ENCODE measurements at regions not wholly inside any gene's neighbourhood (a gene's known extent, or its start where the extent isn't known, plus 50 kb on each side); places are given as distances from the start of the nearest gene placed in this dataset.
"Not testable (repeated sequence)": the region's sequence is repeated elsewhere in the genome, so short reads cannot be mapped to it uniquely, and the experiment has no call there.

DNA sequence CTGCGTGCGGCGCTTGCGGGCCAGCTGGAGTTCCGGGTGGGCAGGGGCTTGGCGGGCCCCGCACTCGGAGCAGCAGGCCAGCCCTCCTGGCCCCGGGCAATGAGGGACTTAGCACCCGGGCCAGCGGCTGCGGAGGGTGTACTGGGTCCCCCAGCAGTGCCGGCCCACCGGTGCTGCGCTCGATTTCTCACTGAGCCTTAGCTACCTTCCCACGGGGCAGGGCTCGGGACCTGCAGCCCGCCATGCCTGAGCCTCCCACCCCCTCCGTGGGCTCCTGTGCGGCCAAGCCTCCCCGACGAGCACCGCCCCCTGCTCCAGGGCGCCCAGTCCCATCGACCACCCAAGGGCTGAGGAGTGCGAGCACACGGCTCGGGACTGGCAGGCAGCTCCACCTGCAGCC lies 916.9 kb downstream of the C4orf33 start:
- not testable (repeated sequence) for DNase-seq (ENCODE audit: low spot score)

- DNase-seq (ENCODE audit: low spot score) = no peak
Measured at GRCh38 chr4:130021706-130022105, 925.8 kb downstream of the C4orf33 start.

DNA sequence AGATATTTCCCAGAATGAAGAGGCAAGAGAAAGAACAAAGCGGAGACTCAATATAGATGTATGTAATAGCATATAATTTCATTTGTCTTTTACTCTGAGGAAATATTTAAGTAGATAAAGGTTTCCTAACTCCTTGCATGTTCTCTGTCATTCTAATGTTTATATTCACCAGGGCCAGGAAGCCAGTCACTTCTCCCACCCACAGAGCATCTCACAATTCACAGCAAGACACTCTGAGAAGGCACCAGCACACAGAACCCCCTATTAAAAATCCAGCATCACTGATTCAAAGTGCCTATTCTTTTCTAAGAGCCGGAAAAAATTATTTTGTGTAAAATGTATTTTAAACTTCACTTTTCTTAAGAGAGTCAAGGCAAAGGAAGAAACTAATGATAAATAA lies 927.1 kb downstream of the C4orf33 start:
- no peak for DNase-seq (ENCODE audit: low spot score)

DNA sequence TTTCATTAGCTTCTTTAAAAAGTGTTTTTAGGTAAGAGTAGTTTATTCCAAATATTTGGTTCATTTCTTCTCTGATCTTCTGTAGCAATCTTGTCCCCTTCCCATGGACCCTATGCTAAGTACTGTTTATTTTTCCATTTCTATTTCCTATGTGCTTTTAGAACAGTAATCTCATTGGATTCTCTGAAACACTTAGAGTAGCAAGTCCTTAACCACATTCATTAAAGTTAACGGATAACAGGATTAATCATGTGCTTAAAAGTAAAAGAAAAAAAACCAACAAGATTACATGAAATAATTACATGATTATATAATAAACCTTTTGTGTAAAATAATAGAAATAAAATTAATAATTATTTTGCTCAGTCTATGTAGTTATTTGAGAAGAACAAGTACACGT lies 929.7 kb downstream of the C4orf33 start:
- DNase-seq (ENCODE audit: low spot score) = no peak

DNA sequence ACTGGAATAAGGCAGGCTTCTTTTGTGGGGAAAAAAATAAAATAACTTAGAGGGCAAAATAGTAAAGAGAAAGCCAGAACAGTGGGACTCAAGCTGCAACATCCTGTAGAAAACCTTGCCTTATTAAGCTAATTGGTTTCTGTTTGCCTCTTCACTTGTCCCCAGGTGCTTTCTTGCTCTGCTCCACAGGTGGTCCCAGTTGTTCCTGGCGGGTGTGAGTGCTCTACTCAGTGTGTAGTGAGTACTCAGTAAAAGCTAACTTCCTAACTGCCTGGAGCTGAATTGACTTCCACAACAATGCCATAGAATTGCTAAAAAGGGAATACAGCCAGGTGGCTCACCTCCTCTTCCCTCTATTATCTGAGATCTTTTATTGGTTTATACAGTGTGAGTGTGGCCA lies 930.2 kb downstream of the C4orf33 start:
- no peak for DNase-seq (ENCODE audit: low spot score)

DNA sequence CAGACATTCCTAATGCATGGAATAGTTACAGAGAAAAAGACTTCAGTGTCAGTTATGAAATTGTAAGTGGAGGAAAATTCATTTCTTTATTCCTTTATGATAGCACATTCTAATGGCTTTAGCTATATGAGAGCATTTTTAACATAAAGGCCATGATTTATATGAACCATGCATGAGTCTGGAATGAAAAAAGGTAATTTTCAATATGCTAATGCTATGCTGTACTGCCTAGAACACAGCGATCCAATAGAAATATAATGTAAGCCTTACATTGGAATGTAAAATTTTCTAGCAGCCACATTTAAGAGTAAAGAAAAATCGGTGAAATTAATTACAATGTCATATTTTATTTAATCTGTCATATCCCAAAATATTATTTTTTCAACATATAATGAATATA lies 932.0 kb downstream of the C4orf33 start:
- no peak for DNase-seq (ENCODE audit: low spot score)

DNA sequence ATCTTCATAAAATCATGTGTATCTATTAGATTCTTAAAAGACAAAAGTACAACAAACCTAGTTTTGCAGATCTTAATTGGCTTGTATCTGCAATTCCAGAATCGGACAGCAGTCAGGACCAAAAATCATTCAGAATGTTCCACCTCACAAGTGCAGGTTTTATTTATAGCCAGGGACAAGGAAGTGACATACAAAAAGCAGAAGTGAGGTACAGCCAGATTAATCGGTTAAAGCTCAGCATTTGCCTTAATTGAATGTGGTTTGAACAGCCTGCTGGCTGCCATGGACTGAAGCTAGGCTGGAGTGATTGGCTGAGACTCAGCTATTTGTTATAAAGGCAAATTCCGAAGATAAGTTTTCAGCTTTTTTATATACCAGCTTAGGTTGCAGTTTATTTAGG lies 932.6 kb downstream of the C4orf33 start:
- DNase-seq (ENCODE audit: low spot score) = no peak

DNA sequence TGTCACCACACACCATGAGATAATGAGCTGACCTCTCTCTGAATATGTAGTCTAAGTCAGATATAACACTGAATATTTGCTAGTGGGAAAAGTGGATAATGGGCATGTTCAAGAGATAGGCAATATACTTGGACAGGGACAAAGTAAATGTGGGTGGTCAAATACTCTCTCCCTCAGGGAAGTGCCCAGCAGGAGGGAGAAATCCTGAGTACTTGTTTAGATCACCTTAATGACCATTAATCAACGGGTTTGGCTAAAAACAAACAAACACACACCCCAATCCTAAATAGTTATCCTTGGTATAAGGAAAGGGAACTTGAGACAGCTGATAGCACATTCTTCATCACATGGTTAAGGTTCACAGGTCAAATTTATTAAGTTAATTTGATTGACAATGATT lies 933.5 kb downstream of the C4orf33 start:
- no peak for DNase-seq (ENCODE audit: low spot score)

DNA sequence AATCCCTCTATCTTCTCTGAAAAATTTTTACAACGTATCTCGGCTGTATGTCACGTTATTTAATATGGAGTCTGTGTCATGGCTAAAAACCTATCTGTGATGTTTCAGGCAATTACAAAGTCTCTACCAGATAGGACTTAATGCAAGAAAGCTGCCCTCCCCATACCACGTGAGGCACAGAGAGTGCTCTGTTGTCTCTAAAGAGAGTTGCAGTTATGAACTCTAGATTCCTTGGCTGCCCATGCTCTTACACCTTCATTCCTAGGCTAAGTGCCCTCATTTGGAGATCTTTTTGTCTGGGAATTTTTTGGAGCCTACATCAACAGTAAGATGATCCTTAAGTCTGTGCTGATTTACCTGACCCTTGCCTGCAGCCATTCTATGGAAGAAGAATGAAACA lies 935.9 kb downstream of the C4orf33 start:
- DNase-seq (ENCODE audit: low spot score) = no peak

- not testable (repeated sequence) for DNase-seq (ENCODE audit: low spot score)
Measured at GRCh38 chr4:130033657-130034056, 937.7 kb downstream of the C4orf33 start.

- DNase-seq (ENCODE audit: low spot score) = no peak
Measured at GRCh38 chr4:130034876-130035275, 938.9 kb downstream of the C4orf33 start.

DNA sequence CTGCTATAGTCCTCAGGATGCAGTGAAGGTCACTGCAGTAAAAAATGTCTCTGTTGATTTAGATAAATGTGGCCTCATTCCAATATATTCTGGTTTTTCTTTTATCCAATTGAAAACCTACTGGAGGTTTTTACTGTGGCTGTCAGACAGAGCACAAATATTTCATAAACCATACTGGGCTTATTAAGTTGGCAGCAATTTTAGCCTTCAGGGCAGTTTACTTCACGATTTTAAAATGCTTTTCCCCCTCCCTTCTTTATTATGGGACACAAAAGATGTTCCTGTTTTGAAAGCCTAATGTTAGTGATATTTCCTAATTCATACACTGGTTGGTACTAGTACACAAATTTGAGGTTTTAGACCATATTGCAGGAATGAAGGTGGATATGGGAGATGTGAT lies 939.4 kb downstream of the C4orf33 start:
- DNase-seq (ENCODE audit: low spot score) = no peak

- not testable (repeated sequence) for DNase-seq (ENCODE audit: low spot score)
Measured at GRCh38 chr4:130037866-130038265, 941.9 kb downstream of the C4orf33 start.

- DNase-seq (ENCODE audit: low spot score) = not testable (repeated sequence)
Measured at GRCh38 chr4:130038540-130038939, 942.6 kb downstream of the C4orf33 start.

GRCh38 chr4:130043732-130044160 lies 947.8 kb downstream of the C4orf33 start:
- DNase-seq (ENCODE audit: low spot score) = no peak

GRCh38 chr4:130044788-130045531 lies 949.0 kb downstream of the C4orf33 start:
- DNase-seq (ENCODE audit: low spot score) = no peak

DNA sequence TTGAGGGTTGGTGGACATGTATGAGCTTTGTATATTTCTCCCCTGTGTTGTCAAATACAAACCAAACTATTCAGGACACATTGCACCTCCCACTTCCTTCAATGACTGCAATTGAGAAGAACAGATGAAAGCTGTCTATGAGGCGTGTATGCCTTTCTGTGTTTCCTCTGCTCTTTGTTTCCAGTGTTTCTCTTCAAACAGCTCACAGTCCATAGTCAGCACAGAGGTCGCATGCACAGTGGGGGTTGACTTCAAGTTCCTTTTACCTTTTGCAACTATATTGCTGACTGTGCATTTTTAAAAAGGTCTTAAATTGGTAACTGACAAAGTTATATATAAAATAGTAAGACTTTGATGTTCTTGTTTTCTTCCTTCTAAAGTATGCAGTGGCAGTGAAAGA lies 957.8 kb downstream of the C4orf33 start:
- DNase-seq (ENCODE audit: low spot score) = no peak

GRCh38 chr4:130054908-130055307 lies 959.0 kb downstream of the C4orf33 start:
- no peak for DNase-seq (ENCODE audit: low spot score)

DNA sequence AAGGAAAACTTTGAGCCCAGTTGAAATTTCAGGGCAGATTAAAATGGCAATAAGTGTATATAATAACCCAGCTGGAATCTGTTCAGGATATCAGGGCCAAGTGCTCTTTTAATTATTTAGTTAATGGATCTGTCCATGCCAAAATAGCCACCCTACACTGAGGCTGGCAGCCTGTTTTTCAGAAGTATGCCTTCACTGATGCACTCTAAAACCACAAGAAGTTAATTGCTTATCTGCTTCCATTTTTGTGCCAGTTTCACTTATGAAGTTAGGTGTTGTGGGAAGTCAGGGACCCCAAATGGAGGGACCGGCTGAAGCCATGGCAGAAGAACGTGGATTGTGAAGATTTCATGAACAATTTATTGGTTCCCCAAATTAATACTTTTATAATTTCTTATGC lies 960.3 kb downstream of the C4orf33 start:
- DNase-seq (ENCODE audit: low spot score) = no peak

DNA sequence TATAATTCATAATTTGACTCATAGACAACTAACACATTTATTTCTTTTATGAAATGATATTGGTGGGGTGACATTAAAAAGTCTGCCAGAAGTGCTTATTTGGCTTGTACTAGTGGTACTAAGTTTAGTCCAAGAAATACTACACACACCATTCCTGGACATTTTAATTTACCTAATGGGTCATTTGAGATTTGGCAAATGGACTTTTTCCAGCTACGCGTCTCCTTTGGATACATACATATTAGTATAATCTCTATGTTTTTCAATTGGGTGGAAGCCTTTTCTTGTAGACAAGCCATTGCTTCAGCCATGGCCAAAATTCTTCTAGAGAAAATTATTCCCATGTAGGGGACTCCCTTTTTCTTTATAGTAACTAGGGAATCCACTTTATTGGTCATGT lies 968.5 kb downstream of the C4orf33 start:
- DNase-seq (ENCODE audit: low spot score) = no peak

DNA sequence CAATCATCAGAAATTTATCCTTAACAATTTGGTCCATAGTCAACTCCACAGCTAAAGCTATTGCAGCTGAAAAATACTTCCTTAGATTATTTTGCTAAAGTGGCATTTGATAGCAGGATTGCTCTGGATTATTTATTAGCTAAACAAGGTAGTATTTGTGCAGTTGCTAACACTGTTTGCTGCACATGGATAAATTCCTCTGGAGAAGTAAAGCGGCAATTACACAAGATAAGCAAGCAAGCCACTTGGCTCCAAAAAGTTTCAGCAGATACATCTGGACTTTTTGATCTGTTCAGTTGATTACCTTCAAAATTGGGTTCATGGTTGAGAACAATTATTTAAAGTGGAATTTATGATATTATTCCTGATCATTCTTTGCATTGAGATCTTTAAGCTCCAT lies 971.5 kb downstream of the C4orf33 start:
- DNase-seq (ENCODE audit: low spot score) = no peak

DNA sequence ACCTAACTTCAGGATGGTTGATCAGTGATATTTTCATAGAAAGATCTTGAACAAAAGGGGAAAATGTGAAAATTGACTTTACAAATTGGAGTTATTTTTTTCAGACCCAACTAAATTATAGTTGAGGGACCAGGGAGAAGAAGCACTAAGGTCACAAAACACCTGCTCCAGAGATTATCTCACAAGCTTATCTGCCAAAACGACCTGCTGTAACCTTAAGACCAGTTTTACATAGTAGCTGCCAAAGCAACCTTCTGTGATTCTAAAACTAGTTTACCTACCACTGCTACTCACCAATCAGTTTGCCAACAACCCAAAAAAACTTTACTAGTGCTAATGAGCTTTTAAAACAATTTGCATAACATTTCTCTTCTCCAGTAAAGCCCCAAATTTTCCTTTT lies 972.1 kb downstream of the C4orf33 start:
- no peak for DNase-seq (ENCODE audit: low spot score)

GRCh38 chr4:130071746-130072145 lies 975.8 kb downstream of the C4orf33 start:
- DNase-seq (ENCODE audit: low spot score) = no peak

DNA sequence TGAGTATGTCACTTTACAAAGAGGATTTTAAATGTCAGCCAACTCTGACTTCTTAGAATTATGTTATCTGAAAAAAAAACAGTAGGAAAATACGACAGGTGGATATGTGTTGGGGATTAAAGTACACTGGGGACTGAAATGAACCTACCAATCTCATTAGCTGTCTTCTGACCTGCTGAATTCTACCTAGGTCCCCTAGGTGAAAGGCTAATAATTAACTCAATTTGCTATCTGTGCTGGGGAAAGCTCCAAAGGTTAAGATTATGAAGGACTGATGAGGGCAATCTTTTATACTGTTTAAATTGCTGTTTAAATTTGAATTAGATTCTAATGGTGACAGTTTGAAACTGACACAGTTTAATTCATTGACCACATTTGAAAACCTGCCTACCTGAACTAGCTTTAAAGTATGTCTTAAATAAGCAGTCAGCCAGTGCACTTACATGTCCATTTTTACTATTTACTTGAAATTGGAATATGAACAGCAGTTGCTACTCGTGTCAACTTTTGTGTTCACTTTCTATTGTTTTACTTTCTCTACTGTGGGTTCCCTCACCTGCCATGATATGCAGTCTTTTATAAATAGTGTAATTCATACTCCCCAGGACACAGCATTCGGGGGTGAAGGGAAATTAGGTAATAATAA lies 977.3 kb downstream of the C4orf33 start:
- no peak for DNase-seq (ENCODE audit: low spot score)
